ENCODE measurements at regions not wholly inside any gene's neighbourhood (a gene's known extent, or its start where the extent isn't known, plus 50 kb on each side); places are given as distances from the start of the nearest gene placed in this dataset.

DNA sequence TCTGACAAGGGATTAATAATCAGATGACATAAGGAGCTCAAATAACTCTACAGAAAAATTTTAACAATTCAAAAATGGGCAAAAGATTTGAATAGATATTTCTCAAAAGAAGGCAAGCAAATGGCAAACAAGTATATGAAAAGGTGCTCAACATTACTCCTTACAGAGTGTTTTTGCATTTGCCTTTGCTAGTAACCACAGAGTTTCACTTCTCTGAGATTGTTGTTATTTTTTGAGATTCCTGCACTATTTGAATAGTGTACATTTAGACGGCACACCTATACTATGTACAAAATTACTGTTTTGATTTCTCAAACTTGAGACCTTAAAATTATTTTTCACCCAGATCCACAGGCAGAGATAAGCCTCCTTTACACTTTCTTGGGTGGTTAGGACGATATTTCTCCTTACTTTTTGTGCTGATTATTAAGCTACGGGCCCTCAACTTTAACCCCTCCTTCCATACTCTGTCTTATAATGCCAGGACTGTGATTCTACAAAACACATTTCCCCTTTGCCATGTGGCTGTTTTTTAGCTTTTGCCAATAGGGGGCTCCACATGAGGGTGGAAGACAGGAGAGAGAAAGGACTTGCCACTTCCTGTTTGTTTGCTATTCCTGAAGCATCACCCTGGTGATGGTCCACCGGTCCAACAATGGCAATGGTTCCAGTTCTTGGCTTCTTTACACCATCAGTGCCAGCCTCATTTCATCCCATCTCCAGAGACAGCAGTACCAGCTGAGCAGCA is 65.0 kb upstream of the DAP start:
- no peaks in the 10 kb centered on the region for H3K9me3 Mint-ChIP-seq
- peaks cover 6% of the 10 kb centered on the region for H3K4me1 Mint-ChIP-seq (ENCODE audit: low read depth)
- intact Hi-C loops (cut with micrococcal nuclease) = no loop called here
- no peaks in the 10 kb centered on the region for H3K36me3 Mint-ChIP-seq (ENCODE audit: low read depth)
- no peak overlapping the region for H3K27ac Mint-ChIP-seq
- H3K4me3 Mint-ChIP-seq = no peak overlapping the region
- H3K27me3 Mint-ChIP-seq = peaks cover 2% of the 10 kb centered on the region

- no peak overlapping the region for H3K4me3 Mint-ChIP-seq
- H3K9me3 Mint-ChIP-seq = no peaks in the 10 kb centered on the region
- intact Hi-C loops (cut with micrococcal nuclease) = no loop called here
These were observed 51.2 kb upstream of the DAP start for GRCh38 chr5:10812218-10812617.

More at GRCh38 chr5:10812218-10812617, 51.2 kb upstream of the DAP start:
- no peaks in the 10 kb centered on the region for H3K36me3 Mint-ChIP-seq (ENCODE audit: low read depth)
- H3K27ac Mint-ChIP-seq = no peak overlapping the region
- peaks cover 4% of the 10 kb centered on the region for H3K27me3 Mint-ChIP-seq
- H3K4me1 Mint-ChIP-seq (ENCODE audit: low read depth) = peaks cover 28% of the 10 kb centered on the region

Data from dendritic cell treated with granulocyte-macrophage colony-stimulating factor and Interleukin-4, amounts not matched to agents 40 ng/mL and 50 ng/mL, for 4 days (primary cell).